Thyroid gland (tissue), 4 donors: ENCODE measurements at regions not wholly inside any gene's neighbourhood (a gene's known extent, or its start where the extent isn't known, plus 50 kb on each side); places are given as distances from the start of the nearest gene placed in this dataset.

Experiments
- CTCF ChIP-seq, 6 experiments: fragments of 200-600 bp in 3 of 6; fragments of 450-650 bp in 3 of 6; sonication (generic) in 3 of 6; IDR thresholded peaks; one replicate each; pipeline ENCODE4 v1.5.1; 2016 to 2019; ENCODE audit warnings: antibody characterized with exemption in 6 of 6, mild to moderate bottlenecking in 2 of 6, inconsistent platforms in 1 of 6, moderate library complexity in 1 of 6
- POLR2A ChIP-seq, 2 donors: fragments of 450-650 bp; IDR thresholded peaks; one replicate each; pipeline ENCODE4 v1.6.1; 2017; ENCODE audit warnings: antibody characterized with exemption in 2 of 2, mild to moderate bottlenecking in 2 of 2, moderate library complexity in 1 of 2

- TF ChIP-seq CTCF (IDR thresholded peaks at IDR 0.05), result no peak
- no peak for TF ChIP-seq POLR2A (IDR thresholded peaks at IDR 0.05)
Observed at GRCh38 chr2:102971701-102972100, 209.9 kb downstream of the TMEM182 start.
